ENCODE measurements at regions not wholly inside any gene's neighbourhood (a gene's known extent, or its start where the extent isn't known, plus 50 kb on each side); places are given as distances from the start of the nearest gene placed in this dataset.

DNA sequence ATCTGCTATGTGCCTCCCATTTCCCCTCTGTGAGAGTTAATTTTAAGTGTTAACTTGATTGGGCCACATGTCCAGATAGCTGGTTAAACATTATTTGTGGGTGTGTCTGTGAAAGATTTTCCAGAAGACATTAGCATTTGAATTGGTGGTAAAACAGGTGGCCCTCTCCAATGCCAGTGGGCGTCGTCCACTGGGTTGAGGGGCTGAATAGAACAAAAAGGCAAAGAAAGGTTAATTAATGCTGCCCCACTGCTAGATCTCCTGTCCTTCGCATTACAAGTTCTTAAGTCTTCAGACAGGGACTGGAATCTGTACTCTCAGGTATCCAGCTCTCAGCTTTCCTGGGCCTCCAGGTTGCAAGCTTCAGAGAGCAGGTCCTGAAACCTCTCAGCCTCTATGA is 1160.9 kb upstream of the LRRN3 start:
- Histone ChIP-seq H3K4me1 (ENCODE audit: control insufficient read depth, insufficient read depth, low read length) (no peaks in the 10 kb centered on the region), H3K4me3 (ENCODE audit: low read length) (no peak overlapping the region), H3K9me3 (ENCODE audit: control insufficient read depth, low read depth, low read length) (no peaks in the 10 kb centered on the region), H3K36me3 (ENCODE audit: control insufficient read depth, insufficient read depth, low read length) (no peaks in the 10 kb centered on the region), H3K27me3 (ENCODE audit: control insufficient read depth, insufficient read depth, low read length) (no peaks in the 10 kb centered on the region), H3K27ac (ENCODE audit: low read length) (no peak overlapping the region)
- WGBS (ENCODE audit: insufficient coverage, low lambda C conversion rate): no CpG with 5 or more reads among the region's 3 CpGs
- no peak for DNase-seq

DNA sequence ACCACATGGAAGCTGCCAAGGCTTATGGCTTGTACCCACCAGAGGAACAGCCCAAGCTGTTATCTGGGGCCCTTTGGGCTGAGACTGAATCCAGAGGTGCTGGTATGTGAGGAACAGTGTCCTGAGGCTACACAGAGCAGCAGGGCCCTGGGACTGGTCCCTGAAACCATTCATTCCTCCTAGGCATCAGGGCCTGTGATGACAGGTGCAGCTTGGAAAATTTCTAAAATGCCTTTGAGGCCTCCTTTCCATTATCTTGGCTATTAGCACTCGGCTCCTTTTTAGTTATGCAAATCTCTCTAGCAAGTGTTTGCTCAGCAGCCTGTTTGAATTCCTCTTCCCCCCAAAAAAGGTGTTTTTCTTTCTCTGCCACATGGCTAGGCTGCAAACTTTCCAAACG is 1151.7 kb upstream of the LRRN3 start:
- 52% methylated on average over 2 of the region's 2 CpGs for WGBS (ENCODE audit: insufficient coverage, low lambda C conversion rate)

DNA sequence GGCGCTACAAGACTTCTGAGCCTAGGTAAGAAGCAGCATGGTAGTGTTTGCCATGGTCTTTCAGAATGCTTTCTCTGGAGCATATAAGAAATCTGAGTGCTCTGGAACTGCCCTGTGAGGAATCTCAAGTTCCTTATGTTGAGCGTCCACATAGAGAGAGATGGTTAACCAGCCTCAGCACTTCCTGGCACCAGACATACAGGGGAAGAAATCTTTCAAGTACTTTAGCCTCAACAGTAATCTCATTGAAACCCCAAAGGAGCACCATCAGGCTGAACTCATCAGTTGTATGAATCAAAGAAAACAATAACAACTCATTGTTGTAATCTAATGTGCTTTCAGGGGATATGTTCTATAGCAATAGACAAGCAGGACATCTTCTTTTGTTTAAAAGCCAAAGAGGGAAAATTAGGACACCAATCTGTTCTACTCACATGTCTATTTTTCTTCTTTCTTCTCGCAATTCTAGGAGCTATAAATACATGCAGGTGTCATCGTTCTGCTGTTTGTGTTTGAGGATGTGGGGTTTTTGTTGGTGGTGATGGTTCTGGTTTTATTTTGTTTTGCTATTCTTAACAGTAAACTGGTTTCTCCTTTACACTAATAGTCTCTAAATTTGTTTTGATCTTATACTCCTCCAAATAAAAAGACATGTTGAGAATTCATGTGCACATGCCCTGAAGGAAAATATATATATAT is 1145.0 kb upstream of the LRRN3 start:
- WGBS (ENCODE audit: insufficient coverage, low lambda C conversion rate): no CpG with 5 or more reads among the region's 4 CpGs
- no peaks in the 10 kb centered on the region for H3K36me3 ChIP-seq (ENCODE audit: control insufficient read depth, insufficient read depth, low read length)
- H3K27ac ChIP-seq (ENCODE audit: low read length): no peak overlapping the region

More for the DNA sequence above, 1151.7 kb upstream of the LRRN3 start:
- Histone ChIP-seq H3K27ac (ENCODE audit: low read length) (no peak overlapping the region), H3K4me1 (ENCODE audit: control insufficient read depth, insufficient read depth, low read length) (no peaks in the 10 kb centered on the region), H3K4me3 (ENCODE audit: low read length) (no peak overlapping the region), H3K9me3 (ENCODE audit: control insufficient read depth, low read depth, low read length) (no peaks in the 10 kb centered on the region), H3K27me3 (ENCODE audit: control insufficient read depth, insufficient read depth, low read length) (no peaks in the 10 kb centered on the region), H3K36me3 (ENCODE audit: control insufficient read depth, insufficient read depth, low read length) (no peaks in the 10 kb centered on the region)
- DNase-seq: no peak

DNA sequence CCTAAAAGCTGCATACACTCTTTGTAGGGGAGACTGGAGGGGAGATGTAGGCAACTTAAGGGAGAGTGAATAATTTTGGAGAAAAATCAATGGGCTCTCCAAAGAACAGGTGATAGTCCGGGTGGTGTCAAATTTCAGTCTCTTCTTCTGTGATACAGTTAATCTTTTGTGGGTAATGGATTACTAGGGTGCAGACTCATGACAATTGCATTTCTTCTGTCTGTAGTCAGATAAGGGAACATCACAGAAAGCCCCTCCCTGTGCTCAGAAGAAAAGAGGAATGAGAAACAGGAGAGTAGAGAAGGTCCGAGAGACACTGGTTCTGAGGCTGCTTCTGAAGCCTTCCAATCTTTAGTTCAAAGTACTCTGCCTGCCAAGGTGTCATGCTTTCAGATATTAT is 1140.7 kb upstream of the LRRN3 start:
- H3K27me3 ChIP-seq (ENCODE audit: control insufficient read depth, insufficient read depth, low read length): no peaks in the 10 kb centered on the region
- no peak overlapping the region for H3K27ac ChIP-seq (ENCODE audit: low read length)
- no peak for DNase-seq
- no CpG with 5 or more reads among the region's 2 CpGs for WGBS (ENCODE audit: insufficient coverage, low lambda C conversion rate)
- no peak overlapping the region for H3K4me3 ChIP-seq (ENCODE audit: low read length)
- no peaks in the 10 kb centered on the region for H3K36me3 ChIP-seq (ENCODE audit: control insufficient read depth, insufficient read depth, low read length)
- H3K9me3 ChIP-seq (ENCODE audit: control insufficient read depth, low read depth, low read length): no peaks in the 10 kb centered on the region
- no peaks in the 10 kb centered on the region for H3K4me1 ChIP-seq (ENCODE audit: control insufficient read depth, insufficient read depth, low read length)

More for the DNA sequence above, 1145.0 kb upstream of the LRRN3 start:
- Histone ChIP-seq H3K9me3 (ENCODE audit: control insufficient read depth, low read depth, low read length) (no peaks in the 10 kb centered on the region), H3K4me1 (ENCODE audit: control insufficient read depth, insufficient read depth, low read length) (no peaks in the 10 kb centered on the region), H3K4me3 (ENCODE audit: low read length) (no peak overlapping the region), H3K27me3 (ENCODE audit: control insufficient read depth, insufficient read depth, low read length) (no peaks in the 10 kb centered on the region)
- no peak for DNase-seq

DNA sequence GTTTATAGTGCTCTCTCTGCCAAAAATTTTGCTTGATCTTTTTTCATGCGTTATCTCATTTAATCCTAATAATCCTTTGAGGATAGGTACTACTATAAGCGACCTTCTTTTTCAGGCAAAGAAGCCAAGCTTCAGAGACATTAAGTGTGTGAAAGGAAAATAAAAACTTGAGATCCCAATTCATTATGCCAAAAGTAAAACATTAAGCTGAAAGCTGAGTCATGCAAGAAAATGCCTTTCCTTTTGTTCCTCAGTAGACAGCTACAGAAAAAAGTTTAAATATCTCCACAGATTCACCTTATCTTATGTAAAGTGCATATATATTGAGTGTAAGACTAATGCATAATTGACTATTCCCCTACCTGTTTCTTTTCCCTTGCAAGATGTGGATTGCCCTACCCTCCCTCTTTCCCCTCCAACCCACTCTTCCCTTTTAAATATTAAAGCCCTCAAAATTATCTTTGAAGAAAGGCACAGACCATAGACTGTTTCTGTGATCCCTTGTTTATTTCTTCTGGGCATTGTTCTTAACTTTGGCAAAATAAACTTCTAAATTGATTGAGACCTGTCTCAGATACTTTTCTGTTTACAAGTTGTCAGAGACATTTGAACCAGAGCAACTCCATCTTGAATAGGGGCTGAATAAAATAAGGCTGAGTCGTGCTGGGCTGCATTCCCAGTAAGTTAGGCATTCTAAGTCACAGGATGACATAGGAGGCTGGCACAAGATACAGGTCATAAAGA is 1139.9 kb upstream of the LRRN3 start:
- H3K9me3 ChIP-seq (ENCODE audit: control insufficient read depth, low read depth, low read length): no peaks in the 10 kb centered on the region
- H3K4me1 ChIP-seq (ENCODE audit: control insufficient read depth, insufficient read depth, low read length): no peaks in the 10 kb centered on the region
- 0% methylated on average over 1 of the region's 3 CpGs for WGBS (ENCODE audit: insufficient coverage, low lambda C conversion rate)
- no peak overlapping the region for H3K4me3 ChIP-seq (ENCODE audit: low read length)
- no peak for DNase-seq
- no peak overlapping the region for H3K27ac ChIP-seq (ENCODE audit: low read length)
- no peaks in the 10 kb centered on the region for H3K36me3 ChIP-seq (ENCODE audit: control insufficient read depth, insufficient read depth, low read length)
- no peaks in the 10 kb centered on the region for H3K27me3 ChIP-seq (ENCODE audit: control insufficient read depth, insufficient read depth, low read length)

DNA sequence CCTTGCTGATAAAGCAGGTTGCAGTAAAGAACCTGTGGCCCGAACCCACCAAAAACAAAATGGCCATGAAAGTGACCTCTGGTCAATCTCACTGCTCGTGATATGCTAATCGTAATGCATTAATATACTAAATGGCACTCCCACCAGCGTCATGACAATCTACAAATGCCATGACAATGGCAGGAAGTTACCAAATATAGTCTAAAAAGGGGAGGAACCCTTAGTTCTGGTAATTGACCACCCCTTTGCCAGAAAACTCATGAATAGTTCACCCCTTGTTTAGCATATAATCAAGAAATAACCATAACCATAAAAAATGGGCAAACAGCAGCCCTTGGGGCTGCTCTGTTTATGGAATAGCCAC is 1139.4 kb upstream of the LRRN3 start:
- no peak for DNase-seq
- 100% methylated on average over 1 of the region's 4 CpGs for WGBS (ENCODE audit: insufficient coverage, low lambda C conversion rate)
- no peak overlapping the region for H3K4me3 ChIP-seq (ENCODE audit: low read length)
- no peak overlapping the region for H3K27ac ChIP-seq (ENCODE audit: low read length)
- H3K27me3 ChIP-seq (ENCODE audit: control insufficient read depth, insufficient read depth, low read length): no peaks in the 10 kb centered on the region
- H3K36me3 ChIP-seq (ENCODE audit: control insufficient read depth, insufficient read depth, low read length): no peaks in the 10 kb centered on the region
- no peaks in the 10 kb centered on the region for H3K4me1 ChIP-seq (ENCODE audit: control insufficient read depth, insufficient read depth, low read length)
- H3K9me3 ChIP-seq (ENCODE audit: control insufficient read depth, low read depth, low read length): no peaks in the 10 kb centered on the region

DNA sequence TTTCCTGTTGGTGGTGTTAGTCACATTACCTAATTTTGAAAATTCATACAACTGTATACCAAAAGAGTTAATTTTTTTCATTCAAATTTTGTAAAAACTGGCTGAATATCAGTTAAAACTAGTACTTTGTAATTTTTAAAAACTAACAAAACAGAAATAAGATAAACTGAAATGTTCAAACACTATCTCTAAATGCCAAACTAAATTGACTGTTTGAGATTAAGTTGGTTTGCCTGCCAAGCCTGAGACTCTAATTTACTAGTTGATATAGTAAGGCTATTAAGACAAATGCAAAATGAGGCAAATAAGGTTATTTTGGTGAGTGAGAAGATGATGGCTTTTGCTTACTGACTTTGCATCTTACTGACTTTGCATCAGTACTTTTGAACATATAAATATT is 1134.9 kb upstream of the LRRN3 start:
- H3K4me1 ChIP-seq (ENCODE audit: control insufficient read depth, insufficient read depth, low read length): no peaks in the 10 kb centered on the region
- no peak for DNase-seq
- no peaks in the 10 kb centered on the region for H3K36me3 ChIP-seq (ENCODE audit: control insufficient read depth, insufficient read depth, low read length)
- H3K27ac ChIP-seq (ENCODE audit: low read length): no peak overlapping the region
- no peaks in the 10 kb centered on the region for H3K27me3 ChIP-seq (ENCODE audit: control insufficient read depth, insufficient read depth, low read length)
- no peaks in the 10 kb centered on the region for H3K9me3 ChIP-seq (ENCODE audit: control insufficient read depth, low read depth, low read length)
- no peak overlapping the region for H3K4me3 ChIP-seq (ENCODE audit: low read length)

DNA sequence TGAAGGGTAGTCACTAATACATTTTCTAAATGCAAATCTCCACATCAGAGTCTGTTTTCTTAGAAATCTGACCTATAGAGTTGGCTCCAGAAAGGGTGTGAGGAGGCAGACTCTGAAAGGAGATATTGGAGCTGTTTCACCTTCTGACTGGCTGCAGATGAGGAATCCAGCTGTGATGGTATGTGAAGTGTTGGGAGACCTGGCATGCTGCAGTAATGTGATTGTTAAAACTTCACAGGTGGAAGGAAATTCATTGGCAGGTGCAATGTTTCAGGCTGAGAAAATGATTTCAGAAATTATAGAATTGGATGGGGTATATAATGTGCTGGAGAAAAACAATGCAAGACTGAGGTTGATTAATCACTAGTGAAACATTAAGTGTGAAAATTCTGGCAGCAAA is 1134.0 kb upstream of the LRRN3 start:
- Histone ChIP-seq H3K4me3 (ENCODE audit: low read length) (no peak overlapping the region), H3K9me3 (ENCODE audit: control insufficient read depth, low read depth, low read length) (no peaks in the 10 kb centered on the region), H3K27me3 (ENCODE audit: control insufficient read depth, insufficient read depth, low read length) (no peaks in the 10 kb centered on the region), H3K36me3 (ENCODE audit: control insufficient read depth, insufficient read depth, low read length) (no peaks in the 10 kb centered on the region), H3K4me1 (ENCODE audit: control insufficient read depth, insufficient read depth, low read length) (no peaks in the 10 kb centered on the region), H3K27ac (ENCODE audit: low read length) (no peak overlapping the region)
- no peak for DNase-seq

DNA sequence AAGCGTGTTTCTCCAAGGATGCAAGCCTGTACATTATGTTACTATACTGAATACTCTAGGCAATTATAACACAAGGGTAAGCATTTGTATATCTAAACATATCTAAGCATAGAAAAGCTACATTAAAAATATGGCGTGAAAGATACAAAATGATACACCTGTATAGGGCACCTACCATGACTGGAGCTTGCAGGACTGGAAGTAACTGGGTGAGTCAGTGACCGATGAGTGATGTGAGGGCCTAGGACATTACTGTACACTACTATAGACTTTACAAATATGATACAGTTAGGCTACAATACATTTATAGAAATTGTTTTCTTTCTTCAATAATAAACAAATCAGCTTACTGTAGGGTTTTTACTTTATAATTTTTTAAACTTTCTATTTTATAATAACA is 1127.2 kb upstream of the LRRN3 start:
- Histone ChIP-seq H3K27ac (ENCODE audit: low read length) (no peak overlapping the region), H3K4me1 (ENCODE audit: control insufficient read depth, insufficient read depth, low read length) (no peaks in the 10 kb centered on the region), H3K36me3 (ENCODE audit: control insufficient read depth, insufficient read depth, low read length) (no peaks in the 10 kb centered on the region), H3K9me3 (ENCODE audit: control insufficient read depth, low read depth, low read length) (no peaks in the 10 kb centered on the region), H3K4me3 (ENCODE audit: low read length) (no peak overlapping the region), H3K27me3 (ENCODE audit: control insufficient read depth, insufficient read depth, low read length) (no peaks in the 10 kb centered on the region)
- WGBS (ENCODE audit: insufficient coverage, low lambda C conversion rate): 100% methylated on average over 1 of the region's 3 CpGs
- no peak for DNase-seq

DNA sequence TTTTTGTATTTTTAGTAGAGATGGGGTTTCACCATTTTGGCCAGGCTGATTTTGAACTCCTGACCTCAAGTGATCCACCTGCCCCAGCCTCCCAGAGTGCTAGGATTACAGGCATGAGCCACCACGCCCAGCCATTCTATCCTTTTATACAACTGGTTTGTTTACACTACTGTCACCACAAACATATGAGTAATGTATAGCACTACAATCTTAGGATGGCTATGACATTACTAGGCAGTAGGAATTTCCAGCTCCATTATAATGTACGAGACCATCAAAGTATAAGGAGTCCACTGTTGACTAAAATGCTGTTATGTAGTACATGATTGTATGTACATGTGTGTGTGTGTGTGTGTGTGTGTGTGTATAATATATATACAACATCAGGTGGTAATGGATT is 1126.1 kb upstream of the LRRN3 start:
- no peaks in the 10 kb centered on the region for H3K4me1 ChIP-seq (ENCODE audit: control insufficient read depth, insufficient read depth, low read length)
- H3K36me3 ChIP-seq (ENCODE audit: control insufficient read depth, insufficient read depth, low read length): no peaks in the 10 kb centered on the region
- H3K4me3 ChIP-seq (ENCODE audit: low read length): no peak overlapping the region
- no peaks in the 10 kb centered on the region for H3K9me3 ChIP-seq (ENCODE audit: control insufficient read depth, low read depth, low read length)
- no peaks in the 10 kb centered on the region for H3K27me3 ChIP-seq (ENCODE audit: control insufficient read depth, insufficient read depth, low read length)
- WGBS (ENCODE audit: insufficient coverage, low lambda C conversion rate): 100% methylated on average over 1 of the region's 2 CpGs
- no peak for DNase-seq
- H3K27ac ChIP-seq (ENCODE audit: low read length): no peak overlapping the region

DNA sequence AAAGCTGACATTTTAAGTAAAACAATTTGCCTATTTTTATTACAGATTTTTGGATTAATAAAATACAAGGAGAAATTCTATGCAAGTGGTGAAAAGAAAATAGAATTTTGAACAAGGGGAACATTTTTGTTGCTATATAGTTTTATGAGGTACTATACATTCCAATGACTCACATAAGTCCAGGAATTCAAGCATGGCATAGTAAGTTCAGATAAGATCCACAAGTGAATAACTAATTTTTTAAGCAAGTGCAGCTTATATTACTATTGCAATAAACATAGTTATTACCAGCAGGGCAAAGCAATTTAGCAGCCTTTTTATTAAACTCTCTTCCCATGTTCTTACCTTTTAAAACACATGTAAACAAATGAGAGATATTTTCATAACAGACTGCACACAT is 1123.5 kb upstream of the LRRN3 start:
- H3K27me3 ChIP-seq (ENCODE audit: control insufficient read depth, insufficient read depth, low read length): no peaks in the 10 kb centered on the region
- H3K27ac ChIP-seq (ENCODE audit: low read length): no peak overlapping the region
- H3K36me3 ChIP-seq (ENCODE audit: control insufficient read depth, insufficient read depth, low read length): no peaks in the 10 kb centered on the region
- no peak overlapping the region for H3K4me3 ChIP-seq (ENCODE audit: low read length)
- DNase-seq: no peak
- H3K9me3 ChIP-seq (ENCODE audit: control insufficient read depth, low read depth, low read length): no peaks in the 10 kb centered on the region
- H3K4me1 ChIP-seq (ENCODE audit: control insufficient read depth, insufficient read depth, low read length): no peaks in the 10 kb centered on the region
